Activated CD4-positive, alpha-beta T cell treated with anti-CD3 and anti-CD28 coated beads, Interleukin-2, Interleukin-6, amounts not matched to agents 100 ng/mL and 50 ng/mL, durations not matched to agents 16 hours and 8 hours (primary cell): ENCODE measurements at regions not wholly inside any gene's neighbourhood (a gene's known extent, or its start where the extent isn't known, plus 50 kb on each side); places are given as distances from the start of the nearest gene placed in this dataset.

ENCODE experiments used
- DNase-seq: peaks from one replicate; pipeline ENCODE4 v3.0.0-alpha.2; 2020

GRCh38 chr18:45119876-45120275, 439.2 kb downstream of the SETBP1 start:
- no peak for DNase-seq

DNA sequence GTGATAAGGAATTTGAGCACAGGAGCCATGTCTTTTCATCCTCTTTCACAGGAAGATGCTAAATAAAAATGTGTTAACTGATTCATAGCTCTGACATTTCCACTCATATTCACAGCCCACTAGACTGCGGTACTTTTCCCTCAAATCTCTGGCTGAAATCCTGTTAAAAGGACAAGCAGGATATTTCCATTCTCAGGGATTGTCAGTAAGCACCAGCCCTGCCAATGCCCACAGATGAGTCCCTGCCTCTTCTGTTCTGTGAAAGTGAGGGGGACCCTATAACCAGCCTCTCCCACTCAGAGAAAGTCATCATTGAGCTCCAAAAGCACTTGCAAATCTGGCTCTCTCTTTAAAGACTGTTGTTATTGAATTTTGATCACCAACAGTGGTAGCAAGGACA, 440.5 kb downstream of the SETBP1 start:
- DNase-seq: no peak

- DNase-seq: no peak
These were observed 441.8 kb downstream of the SETBP1 start for GRCh38 chr18:45122506-45122905.

DNA sequence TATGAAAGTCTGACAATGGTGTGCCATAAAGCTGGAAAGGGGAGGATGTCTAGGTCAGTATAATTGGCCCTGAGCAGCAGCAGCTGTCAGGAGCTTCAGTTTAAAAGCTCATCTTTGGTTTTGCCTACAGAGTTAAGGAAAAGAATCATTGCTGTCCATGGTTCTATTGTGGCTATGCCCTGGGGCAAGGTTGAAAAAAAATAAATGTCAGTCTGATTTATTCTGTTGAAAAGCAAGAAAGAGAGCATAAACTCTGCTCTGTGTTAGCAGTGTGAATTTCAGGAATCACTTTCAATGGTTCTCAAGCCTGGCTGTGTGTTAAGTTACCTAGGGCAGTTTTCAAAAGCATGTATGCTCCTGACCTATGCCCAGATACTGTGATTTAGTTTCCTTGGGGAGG, 446.7 kb downstream of the SETBP1 start:
- no peak for DNase-seq

DNA sequence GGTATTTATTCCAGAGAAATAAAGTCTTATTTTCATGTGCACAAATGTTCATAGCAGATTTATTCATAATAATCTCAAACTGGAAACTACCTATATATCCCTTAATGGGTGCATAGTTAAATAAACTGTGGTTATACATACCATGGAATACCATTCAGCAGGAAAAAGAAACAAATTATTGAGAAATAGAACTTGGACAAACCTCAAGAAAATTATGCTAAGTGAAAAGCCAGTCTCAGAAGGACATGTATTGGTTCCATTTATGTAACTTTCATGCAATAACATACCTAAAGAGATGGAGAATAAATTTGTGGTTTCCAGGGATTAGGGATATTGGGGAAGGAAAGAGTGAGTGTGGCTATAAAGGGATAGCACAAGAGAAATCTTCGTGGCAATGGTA, 452.6 kb downstream of the SETBP1 start:
- no peak for DNase-seq

- no peak for DNase-seq
These were observed 455.8 kb downstream of the SETBP1 start for GRCh38 chr18:45136381-45137086.

DNA sequence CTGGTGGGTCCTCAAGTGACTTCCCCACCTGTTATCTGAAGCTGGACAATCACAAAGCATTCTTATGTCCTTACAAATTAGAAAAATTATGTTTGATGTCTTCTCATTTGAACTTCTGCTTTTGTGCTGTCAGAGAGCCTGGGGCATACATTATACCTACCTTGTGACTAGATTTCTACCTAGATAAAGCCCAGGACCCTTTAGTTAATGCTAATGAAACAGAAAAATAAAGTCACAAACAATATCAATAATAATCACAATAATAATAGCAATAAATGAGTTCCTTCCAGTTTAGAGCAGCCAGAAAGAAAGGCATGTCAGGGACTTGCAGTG, 456.4 kb downstream of the SETBP1 start:
- no peak for DNase-seq

DNA sequence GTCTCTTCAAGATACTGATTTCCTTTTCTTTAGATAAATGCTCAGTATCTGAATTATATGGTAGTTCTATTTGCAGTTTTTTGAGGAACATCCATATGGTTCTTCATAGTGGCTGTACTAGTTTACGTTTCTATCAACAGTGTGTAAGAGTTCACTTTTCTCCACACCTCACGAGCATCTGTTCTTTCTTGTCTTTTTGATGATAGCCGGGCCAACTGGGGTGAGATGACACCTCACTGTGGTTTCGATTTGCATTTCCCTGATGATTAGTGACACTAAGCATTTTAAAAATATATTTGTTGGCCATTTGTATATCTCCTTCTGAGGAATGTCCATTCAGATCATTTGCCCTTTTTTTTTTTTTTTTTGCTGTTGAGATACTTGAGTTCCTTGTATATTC, 458.8 kb downstream of the SETBP1 start:
- no peak for DNase-seq

DNA sequence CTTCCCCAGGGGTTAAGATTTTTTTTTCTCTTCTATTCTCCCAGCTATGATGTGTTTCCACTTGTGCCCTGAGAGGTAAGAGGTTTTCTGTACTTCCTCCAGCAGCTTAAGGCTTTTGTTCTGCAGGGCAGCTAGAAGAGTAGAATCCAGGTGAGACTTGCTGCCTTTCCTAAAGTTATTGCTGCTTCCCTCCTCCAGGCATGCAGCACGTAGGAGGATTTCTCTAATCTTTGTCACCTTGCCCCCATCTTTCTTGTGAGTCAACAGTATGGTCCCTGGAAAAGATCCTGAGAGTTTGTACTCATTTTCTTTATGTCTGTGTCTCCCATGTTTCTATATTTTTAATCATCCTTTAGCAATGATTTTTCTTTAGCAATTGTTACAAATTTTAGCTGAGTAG, 462.2 kb downstream of the SETBP1 start:
- no peak for DNase-seq

DNA sequence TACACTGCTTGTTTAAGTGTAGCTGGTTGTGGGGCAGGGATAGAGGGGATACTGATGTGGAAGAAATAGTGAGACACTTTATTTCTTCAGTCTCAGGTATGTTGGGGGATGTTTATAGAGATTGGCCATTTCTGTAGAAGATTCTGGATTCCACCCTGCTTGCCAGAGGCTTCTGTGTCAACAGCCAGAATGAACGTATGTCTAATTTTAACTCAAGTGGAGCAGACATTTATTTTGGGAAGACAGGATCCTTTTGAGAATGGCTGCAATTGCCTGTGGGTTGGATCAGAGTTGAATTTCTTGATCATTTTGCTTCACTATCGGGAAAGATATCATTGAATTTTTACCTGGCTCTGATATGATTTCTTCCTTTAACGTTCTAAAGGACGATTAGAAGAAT, 465.6 kb upstream of the SLC14A2 start:
- no peak for DNase-seq

- DNase-seq: no peak
These were observed 463.6 kb upstream of the SLC14A2 start for GRCh38 chr18:45151645-45152044.

DNA sequence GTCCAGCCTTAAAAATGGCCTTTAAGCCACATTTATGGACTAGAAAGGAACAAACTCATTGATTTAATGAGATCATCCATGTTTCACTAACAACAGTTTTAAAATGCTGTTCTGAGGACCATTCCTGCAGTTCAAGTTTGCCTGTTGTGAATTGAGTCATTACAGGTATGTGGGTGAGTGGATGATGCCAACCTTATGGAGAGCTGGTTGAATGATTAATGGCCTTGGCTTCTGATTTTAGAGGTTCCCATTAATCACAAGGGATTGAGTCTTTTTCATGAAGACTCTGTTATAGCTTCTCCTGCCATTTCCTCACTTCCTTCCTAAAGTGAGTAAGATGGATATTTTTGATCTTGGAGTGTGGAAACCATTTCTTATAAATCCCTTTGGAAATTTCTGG, 459.8 kb upstream of the SLC14A2 start:
- no peak for DNase-seq

- DNase-seq: no peak
These were observed 458.3 kb upstream of the SLC14A2 start for GRCh38 chr18:45156946-45157345.

DNA sequence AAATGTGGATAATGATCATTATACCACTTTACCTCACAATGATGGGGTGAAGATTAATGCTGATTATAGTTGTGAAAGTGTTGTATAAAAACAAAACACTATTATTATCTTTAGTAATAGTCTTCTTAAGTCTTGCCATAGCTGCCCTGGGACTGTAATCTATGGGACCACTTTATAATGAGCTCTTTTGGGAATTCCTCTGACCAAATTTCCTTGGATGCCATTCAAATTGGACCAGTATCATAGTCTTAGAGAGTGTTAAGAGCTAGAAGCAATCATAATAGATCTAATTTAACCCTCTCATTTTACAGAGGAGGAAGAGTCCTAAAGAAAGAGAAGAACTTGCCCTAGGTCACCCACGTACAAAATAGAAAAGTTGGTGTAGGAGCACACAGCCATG, 457.7 kb upstream of the SLC14A2 start:
- DNase-seq: no peak

- DNase-seq: no peak
These were observed 453.4 kb upstream of the SLC14A2 start for GRCh38 chr18:45161850-45162249.

DNA sequence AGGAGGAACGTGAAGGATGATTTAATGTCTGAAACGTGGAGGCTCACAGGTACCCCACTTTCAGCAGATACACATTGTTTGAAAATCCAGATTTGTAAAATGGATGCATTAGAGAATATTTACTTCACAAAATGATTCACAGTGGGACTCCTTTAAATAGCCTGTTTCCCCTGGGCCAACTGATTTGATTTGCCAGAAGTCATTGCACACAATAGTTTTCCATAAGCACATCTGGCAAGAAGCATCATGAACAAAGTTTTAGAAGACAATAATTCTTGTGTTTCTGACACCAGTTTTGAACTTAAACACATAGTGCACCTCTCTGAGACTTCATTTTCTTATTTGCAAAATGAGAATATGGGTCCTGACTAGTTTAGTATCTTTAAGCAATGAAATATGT, 451.4 kb upstream of the SLC14A2 start:
- DNase-seq: no peak

- no peak for DNase-seq
These were observed 450.7 kb upstream of the SLC14A2 start for GRCh38 chr18:45164551-45164950.

- DNase-seq: no peak
These were observed 450.0 kb upstream of the SLC14A2 start for GRCh38 chr18:45165176-45165713.

GRCh38 chr18:45165871-45166270, 449.4 kb upstream of the SLC14A2 start:
- no peak for DNase-seq

DNA sequence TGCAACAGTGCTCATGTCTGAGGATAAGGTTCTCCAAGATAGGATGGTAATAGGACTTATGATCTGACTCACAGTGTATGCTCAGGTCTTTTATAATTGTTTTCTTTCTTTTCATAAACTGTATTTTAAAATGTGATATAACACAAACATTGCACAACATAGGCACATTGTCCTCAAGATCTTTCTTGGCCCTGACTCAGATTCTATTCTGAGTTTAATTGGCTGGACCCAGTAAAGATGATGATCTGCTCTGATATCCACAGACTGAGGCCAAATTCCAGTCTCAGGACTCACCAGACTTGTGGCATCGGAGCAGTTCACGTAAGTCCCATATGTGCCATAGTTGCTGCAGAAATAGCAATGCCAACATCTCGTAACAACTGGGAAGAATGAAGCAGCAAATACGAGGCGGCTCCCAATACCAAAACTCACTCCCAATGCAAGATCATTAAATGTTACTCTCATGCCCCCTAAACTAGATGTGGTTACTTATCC, 448.9 kb upstream of the SLC14A2 start:
- no peak for DNase-seq

- peak; percentile 12 for DNase-seq
These were observed 448.3 kb upstream of the SLC14A2 start for GRCh38 chr18:45166836-45167551.

- DNase-seq: no peak
These were observed 447.5 kb upstream of the SLC14A2 start for GRCh38 chr18:45167631-45168280.

DNA sequence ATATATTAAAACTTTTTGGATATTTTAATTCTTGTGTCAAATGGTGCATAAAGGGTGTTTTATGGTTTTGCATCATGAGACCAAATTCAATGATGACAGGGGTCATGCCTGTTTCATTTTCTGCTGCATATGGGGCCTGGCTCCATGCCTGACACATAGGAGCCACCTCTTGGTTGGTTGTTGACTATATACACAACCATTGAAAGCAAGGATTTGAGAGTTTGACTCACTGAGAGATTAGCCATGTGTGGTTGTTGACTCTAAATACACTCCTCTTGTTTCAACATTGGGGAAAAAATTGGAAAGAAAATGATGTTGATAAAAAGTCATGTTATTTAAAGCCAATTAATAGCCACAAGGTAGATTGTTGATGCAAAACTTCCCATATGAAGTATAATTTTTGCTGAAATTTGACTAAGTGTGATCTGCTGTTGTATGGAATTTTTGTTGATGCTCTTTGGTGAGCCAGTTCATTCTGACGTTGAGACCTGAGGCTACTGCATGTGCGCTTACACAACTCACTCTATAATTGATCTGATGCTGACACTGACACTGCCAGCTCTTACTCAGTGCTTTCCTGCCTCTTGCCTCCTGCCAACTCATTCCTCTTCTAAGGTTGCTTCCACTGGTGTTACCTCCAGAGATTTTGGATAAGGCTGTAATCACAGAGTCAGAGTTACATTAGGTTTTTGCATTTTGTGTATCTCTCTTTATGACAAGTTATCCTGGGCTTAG, 446.2 kb upstream of the SLC14A2 start:
- DNase-seq: no peak
